ENCODE measurements at regions not wholly inside any gene's neighbourhood (a gene's known extent, or its start where the extent isn't known, plus 50 kb on each side); places are given as distances from the start of the nearest gene placed in this dataset.

GRCh38 chr18:46388286-46388685 is 268.7 kb downstream of the LOXHD1 start:
- DNase-seq = no peak

DNA sequence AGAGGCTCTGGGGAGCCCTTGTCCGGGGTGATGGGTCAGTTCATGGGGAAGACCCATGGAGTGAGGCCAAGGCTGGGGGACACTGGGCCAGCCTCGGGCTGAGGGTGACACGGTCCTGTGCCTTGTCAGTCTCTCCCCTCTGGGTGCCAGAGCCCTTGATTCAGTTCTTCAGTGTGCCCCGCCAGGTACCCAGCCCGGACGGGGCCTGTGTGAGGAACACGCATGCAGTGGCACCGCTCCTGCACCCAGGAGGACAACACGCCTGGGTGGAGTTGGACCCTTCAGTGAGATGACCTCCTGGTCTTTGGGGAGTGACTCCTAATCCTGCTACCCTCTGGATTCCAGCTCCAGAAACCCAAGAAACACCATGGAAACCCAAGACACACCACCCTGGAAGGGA is 264.4 kb downstream of the LOXHD1 start:
- DNase-seq = no peak

- no peak for DNase-seq
Observed at GRCh38 chr18:46393230-46393629, 263.8 kb downstream of the LOXHD1 start.

- DNase-seq = no peak
Observed at GRCh38 chr18:46393961-46394360, 263.1 kb downstream of the LOXHD1 start.

- no peak for DNase-seq
Observed at GRCh38 chr18:46395795-46396194, 261.2 kb downstream of the LOXHD1 start.

- DNase-seq = no peak
Observed at GRCh38 chr18:46397174-46397573, 259.8 kb downstream of the LOXHD1 start.

DNA sequence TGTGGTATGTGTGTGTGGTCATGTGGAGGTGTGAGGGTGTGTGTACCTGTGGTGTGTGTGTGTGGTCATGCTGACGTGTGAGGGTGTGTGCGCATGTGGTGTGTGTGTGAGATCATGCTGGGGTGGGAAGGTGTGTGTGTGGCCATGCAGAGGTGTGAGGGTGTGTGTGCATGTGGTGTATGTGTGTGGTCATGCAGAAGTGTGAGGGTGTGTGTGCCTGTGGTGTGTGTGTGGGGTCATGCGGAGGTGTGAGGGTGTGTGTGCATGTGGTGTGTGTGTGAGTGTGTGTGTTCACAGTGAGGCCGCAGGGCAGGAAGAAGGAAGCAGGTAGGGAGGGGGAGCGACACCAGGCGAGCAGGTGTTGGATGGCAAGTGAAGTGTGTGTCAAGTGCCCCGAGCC is 259.0 kb downstream of the LOXHD1 start:
- DNase-seq = no peak

GRCh38 chr18:46398625-46399024 is 258.4 kb downstream of the LOXHD1 start:
- no peak for DNase-seq

GRCh38 chr18:46399303-46399702 is 257.7 kb downstream of the LOXHD1 start:
- DNase-seq = no peak

DNA sequence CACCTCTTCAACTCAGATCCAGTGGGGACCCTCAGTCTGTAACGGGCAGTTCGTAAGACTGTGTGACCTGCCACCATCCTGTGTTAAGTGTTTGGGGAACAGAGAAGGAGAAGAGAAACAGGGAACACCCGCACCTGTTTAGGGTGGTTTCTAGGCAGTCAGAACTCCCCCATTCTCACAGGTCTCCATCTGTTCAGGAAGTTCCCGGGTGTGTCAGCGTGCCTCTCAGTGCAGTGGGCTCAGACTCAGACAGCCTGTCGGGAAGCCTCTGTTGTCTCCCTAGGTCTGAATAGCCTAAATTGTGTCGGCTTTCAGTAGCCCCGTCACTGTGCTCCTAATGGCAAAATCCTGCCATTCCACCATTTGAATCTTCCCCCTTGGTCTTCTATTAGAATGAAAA is 256.6 kb downstream of the LOXHD1 start:
- no peak for DNase-seq

GRCh38 chr18:46401486-46402070 is 255.4 kb downstream of the LOXHD1 start:
- no peak for DNase-seq

DNA sequence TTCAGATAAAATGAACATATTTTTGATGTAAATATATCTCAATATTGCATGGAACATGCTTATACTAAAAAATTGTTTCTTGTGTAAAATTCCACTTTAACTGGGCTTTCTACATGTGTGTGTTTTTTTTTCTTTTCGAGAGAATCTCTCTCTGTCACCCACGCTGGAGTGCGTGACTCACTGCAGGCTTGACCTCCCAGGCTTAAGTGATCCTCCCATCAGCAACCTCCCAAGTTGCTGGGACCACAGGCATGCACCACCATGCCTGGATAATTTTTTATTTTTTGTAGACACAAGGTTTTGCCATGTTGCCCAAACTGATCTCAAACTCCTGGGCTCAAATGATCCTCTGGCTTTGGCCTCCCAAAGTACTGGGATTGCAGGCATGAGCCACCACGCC is 254.6 kb downstream of the LOXHD1 start:
- DNase-seq = no peak

- no peak for DNase-seq
Observed at GRCh38 chr18:46402945-46403344, 254.1 kb downstream of the LOXHD1 start.

- DNase-seq = no peak
Observed at GRCh38 chr18:46405832-46406538, 251.0 kb downstream of the LOXHD1 start.

- no peak for DNase-seq
Observed at GRCh38 chr18:46406539-46406932, 250.5 kb downstream of the LOXHD1 start.

DNA sequence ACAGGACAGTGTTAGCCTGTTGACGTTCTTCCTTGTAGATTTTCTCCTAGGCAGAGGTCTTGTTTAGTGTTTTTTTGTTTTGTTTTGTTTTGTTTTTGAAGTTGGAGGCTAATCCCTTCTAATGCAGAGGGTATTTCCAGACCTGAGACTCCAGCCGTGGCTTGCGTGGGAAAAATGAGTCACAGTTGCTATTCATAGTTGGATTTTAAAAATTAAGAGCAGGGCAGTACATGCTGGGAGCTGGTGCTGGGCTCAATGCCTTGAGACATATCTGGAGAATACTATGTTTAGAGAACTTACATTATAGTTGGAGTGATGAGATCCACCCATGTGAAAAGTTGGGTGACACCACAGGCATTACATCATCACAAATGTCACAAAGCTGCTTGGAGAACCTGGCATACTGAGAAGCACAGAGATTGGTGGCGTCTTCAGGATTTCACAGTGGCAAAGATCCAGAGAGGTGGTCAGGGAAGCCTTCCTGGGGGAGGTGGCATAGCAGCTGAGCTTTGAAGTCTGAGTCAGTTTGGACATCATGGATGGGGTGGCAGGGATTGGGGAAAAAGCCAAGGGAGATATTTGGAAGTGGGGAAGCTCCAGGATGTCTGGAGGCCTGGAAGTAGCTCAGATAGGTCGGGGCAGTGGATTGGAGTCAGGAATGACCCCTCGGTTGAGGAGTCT is 249.4 kb downstream of the LOXHD1 start:
- DNase-seq = no peak

DNA sequence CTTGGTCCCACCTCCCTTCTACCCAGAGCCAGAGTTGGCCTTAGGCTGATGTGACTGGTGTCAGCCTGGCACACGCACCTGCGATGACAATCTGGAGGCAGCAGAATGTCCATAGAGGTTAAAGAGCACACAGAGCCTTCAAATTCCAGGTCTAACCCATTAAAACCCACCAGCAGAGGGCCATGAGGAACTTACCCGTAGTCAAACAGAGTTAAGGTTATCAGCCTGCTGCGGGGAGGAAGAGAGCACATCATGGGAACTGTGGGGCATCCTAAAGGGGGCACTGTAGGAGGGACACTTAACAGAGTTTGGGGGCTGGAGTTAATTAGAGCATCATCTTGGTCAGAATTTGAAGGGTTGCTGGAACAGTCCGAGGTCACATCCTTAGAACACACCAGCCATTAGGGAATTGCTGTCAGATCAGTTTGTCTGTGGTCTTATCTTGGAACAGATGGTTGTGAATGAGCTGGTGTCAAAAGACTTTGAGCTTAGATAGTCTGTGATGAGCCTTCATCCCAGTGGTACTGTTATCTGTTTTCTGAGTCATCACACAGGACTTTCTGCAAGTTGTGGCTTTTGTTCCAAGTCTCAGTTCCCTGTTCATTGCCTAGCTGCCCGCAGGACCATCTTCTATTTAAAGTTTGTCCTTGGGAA is 248.6 kb downstream of the LOXHD1 start:
- DNase-seq = no peak

DNA sequence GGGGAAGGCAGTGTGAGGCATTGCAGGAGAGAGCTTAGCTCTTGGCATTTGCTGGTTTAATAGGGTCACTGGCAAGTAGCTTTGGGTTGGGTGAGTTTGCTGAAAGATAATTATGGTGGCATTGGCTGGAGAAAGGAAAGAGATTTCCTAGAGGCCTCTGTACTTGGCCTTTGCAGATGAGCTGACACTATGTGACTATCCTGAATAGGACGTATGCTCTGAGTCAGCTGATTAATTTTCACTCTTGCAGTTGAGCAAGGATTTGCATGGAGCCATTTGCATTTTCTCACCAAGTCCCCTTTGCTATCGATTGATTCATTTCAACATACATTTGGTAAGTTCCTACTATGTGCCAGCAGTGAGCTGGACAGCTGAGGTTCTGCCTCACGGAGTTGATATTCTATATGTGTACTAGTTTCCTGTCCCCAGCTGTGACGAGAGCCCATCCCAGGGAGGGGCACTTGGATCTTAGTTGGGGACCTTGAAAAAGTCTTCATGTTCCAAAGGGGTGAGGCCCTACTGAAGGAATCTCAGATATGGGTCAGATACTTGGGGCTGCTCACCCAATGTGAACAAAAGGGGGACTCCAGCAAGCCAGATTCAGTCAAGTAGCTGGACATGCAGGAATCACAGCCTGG is 245.7 kb downstream of the LOXHD1 start:
- DNase-seq = no peak

- peak; percentile 56 for DNase-seq
Observed at GRCh38 chr18:46411867-46412690, 244.9 kb downstream of the LOXHD1 start.

- no peak for DNase-seq
Observed at GRCh38 chr18:46412916-46413315, 244.1 kb downstream of the LOXHD1 start.

GRCh38 chr18:46413684-46414083 is 243.3 kb downstream of the LOXHD1 start:
- no peak for DNase-seq

GRCh38 chr18:46414863-46415262 is 242.2 kb downstream of the LOXHD1 start:
- no peak for DNase-seq
